ENCODE measurements at regions not wholly inside any gene's neighbourhood (a gene's known extent, or its start where the extent isn't known, plus 50 kb on each side); places are given as distances from the start of the nearest gene placed in this dataset.
"Not testable (repeated sequence)": the region's sequence is repeated elsewhere in the genome, so short reads cannot be mapped to it uniquely, and the experiment has no call there.

GRCh38 chr21:6569587-6570392 is 3951.6 kb upstream of the TPTE start:
- H3K9me3 ChIP-seq (ENCODE audit: control insufficient read depth, insufficient read depth, low read depth, low read length); CTCF ChIA-PET; POLR2A ChIA-PET; H3K4me3 ChIP-seq (ENCODE audit: low read depth, low read length); H3K4me1 ChIP-seq (ENCODE audit: control insufficient read depth, insufficient read depth, low read length); H3K27ac ChIP-seq (ENCODE audit: extremely low read depth, low read depth, low read length); H3K36me3 ChIP-seq (ENCODE audit: control insufficient read depth in 2 of 2, insufficient read depth in 1 of 2, low read length in 2 of 2): not testable (repeated sequence)

GRCh38 chr21:6570700-6571368 is 3950.5 kb upstream of the TPTE start:
- H3K4me1 ChIP-seq (ENCODE audit: control insufficient read depth, insufficient read depth, low read length); H3K9me3 ChIP-seq (ENCODE audit: control insufficient read depth, insufficient read depth, low read depth, low read length); H3K27ac ChIP-seq (ENCODE audit: extremely low read depth, low read depth, low read length); H3K36me3 ChIP-seq (ENCODE audit: control insufficient read depth in 2 of 2, insufficient read depth in 1 of 2, low read length in 2 of 2); POLR2A ChIA-PET; CTCF ChIA-PET; H3K4me3 ChIP-seq (ENCODE audit: low read depth, low read length): not testable (repeated sequence)

GRCh38 chr21:6573576-6573975 is 3947.8 kb upstream of the TPTE start:
- H3K27ac ChIP-seq (ENCODE audit: extremely low read depth, low read depth, low read length); H3K4me1 ChIP-seq (ENCODE audit: control insufficient read depth, insufficient read depth, low read length); CTCF ChIA-PET; H3K9me3 ChIP-seq (ENCODE audit: control insufficient read depth, insufficient read depth, low read depth, low read length); H3K4me3 ChIP-seq (ENCODE audit: low read depth, low read length); POLR2A ChIA-PET; H3K36me3 ChIP-seq (ENCODE audit: control insufficient read depth in 2 of 2, insufficient read depth in 1 of 2, low read length in 2 of 2): not testable (repeated sequence)

GRCh38 chr21:6579801-6580200 is 3941.6 kb upstream of the TPTE start:
- not testable (repeated sequence) for H3K4me3 ChIP-seq (ENCODE audit: low read depth, low read length)

More at GRCh38 chr21:6579801-6580200, 3941.6 kb upstream of the TPTE start:
- H3K27ac ChIP-seq (ENCODE audit: extremely low read depth, low read depth, low read length); H3K36me3 ChIP-seq (ENCODE audit: control insufficient read depth in 2 of 2, insufficient read depth in 1 of 2, low read length in 2 of 2); H3K9me3 ChIP-seq (ENCODE audit: control insufficient read depth, insufficient read depth, low read depth, low read length); CTCF ChIA-PET; H3K4me1 ChIP-seq (ENCODE audit: control insufficient read depth, insufficient read depth, low read length); POLR2A ChIA-PET: not testable (repeated sequence)
